Caki2 (cell line): ENCODE measurements at regions not wholly inside any gene's neighbourhood (a gene's known extent, or its start where the extent isn't known, plus 50 kb on each side); places are given as distances from the start of the nearest gene placed in this dataset.
"Not testable (repeated sequence)": the region's sequence is repeated elsewhere in the genome, so short reads cannot be mapped to it uniquely, and the experiment has no call there.

ENCODE experiments used
- DNase-seq: peaks from one replicate; pipeline ENCODE4 v3.0.0-alpha.2; 2015; ENCODE audit warnings: low read depth
- in situ Hi-C: cut with HindIII; loops from 2 replicates; pipeline ENCODE4 v1.10.0; 2016; ENCODE audit warnings: low sequenced_read_pairs, low pct_unique_long_range_greater_than_20kb, mixed read lengths

- in situ Hi-C loops, result no loop called here
- no peak for DNase-seq
These were observed 683.6 kb downstream of the NUP35 start for GRCh38 chr2:183807870-183808269.

DNA sequence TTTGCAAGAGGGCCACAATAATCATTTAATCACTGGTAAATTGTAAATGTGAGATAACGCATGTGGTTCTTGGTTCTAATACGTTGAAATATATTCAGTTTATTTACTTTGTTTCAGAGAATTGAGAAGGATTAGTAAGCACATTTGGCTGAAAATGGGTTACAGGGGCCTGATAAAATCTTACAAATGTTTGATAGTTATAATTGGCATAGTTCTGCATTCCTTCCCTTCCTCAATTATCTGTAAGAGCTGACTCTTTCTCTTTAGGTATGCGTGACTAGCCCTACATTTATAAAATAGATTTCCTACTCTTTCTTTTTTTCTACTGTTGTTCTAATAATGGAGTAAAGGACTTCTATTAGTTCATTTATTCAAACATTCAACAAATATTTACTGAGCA, 685.2 kb downstream of the NUP35 start:
- in situ Hi-C loops, result no loop called here
- no peak for DNase-seq

GRCh38 chr2:183811281-183811680, 687.0 kb downstream of the NUP35 start:
- DNase-seq, result no peak
- in situ Hi-C loops, result no loop called here

DNA sequence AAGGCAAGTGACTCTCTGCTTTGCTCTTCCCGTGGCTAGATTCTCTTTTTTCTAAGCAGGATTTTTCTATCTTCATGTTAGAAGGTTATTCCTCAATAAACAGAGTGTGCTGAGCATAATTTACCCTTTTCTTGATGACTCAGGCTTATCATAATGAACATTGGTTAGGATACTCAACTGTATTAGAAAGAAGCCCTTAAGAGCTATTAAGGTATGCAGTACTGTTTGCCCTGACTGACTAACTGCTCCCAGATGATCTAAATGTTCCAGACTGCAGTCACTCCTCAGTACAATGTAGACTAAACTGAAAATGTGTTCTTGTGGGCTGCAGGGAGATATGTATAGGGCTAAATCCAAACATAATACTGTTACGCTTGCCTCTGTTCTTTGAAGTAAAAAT, 687.8 kb downstream of the NUP35 start:
- in situ Hi-C loops, result no loop called here
- no peak for DNase-seq

GRCh38 chr2:183825710-183826109, 701.5 kb downstream of the NUP35 start:
- DNase-seq, result no peak

GRCh38 chr2:183829931-183830330, 705.7 kb downstream of the NUP35 start:
- DNase-seq, result no peak
- in situ Hi-C loops, result no loop called here

More at GRCh38 chr2:183825710-183826109, 701.5 kb downstream of the NUP35 start:
- in situ Hi-C loops, result no loop called here

GRCh38 chr2:183837157-183837556, 712.9 kb downstream of the NUP35 start:
- DNase-seq, result no peak
- in situ Hi-C loops, result no loop called here

DNA sequence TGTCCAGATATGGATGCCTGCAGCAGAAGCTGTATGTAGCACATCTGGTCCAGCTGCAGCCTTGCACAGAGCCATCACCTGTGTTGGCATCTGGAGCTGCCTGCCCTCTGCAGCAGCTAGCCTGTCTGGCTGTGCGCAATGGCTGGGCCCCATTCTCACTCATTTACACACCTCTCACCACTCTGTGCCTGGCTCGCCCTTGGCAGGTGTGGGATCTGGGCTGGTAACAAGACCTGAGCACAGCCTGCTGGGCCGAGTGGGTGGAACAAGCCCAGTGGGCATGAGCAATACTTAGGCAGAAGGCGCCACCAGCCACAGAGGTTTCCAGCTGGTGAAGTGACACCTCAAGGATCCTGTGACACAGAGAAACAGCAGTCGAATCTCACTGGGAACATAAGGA, 714.1 kb downstream of the NUP35 start:
- no peak for DNase-seq
- in situ Hi-C loops, result no loop called here

- in situ Hi-C loops, result no loop called here
These were observed 715.9 kb downstream of the NUP35 start for GRCh38 chr2:183840061-183840584.

DNA sequence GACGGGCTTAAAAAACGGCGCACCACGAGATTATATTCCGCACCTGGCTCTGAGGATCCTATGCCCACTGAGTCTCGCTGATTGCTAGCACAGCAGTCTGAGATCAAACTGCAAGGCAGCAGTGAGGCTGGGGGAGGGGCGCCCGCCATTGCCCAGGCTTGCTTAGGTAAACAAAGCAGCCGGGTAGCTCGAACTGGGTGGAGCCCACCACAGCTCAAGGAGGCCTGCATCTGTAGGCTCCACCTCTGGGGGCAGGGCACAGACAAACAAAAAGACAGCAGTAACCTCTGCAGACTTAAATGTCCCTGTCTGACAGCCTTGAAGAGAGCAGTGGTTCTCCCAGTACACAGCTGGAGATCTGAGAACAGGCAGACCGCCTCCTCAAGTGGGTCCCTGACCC, 725.6 kb downstream of the NUP35 start:
- in situ Hi-C loops, DNase-seq: not testable (repeated sequence)

More at GRCh38 chr2:183840061-183840584, 715.9 kb downstream of the NUP35 start:
- DNase-seq, result no peak

- in situ Hi-C loops, result no loop called here
- no peak for DNase-seq
These were observed 734.9 kb downstream of the NUP35 start for GRCh38 chr2:183859129-183859528.

DNA sequence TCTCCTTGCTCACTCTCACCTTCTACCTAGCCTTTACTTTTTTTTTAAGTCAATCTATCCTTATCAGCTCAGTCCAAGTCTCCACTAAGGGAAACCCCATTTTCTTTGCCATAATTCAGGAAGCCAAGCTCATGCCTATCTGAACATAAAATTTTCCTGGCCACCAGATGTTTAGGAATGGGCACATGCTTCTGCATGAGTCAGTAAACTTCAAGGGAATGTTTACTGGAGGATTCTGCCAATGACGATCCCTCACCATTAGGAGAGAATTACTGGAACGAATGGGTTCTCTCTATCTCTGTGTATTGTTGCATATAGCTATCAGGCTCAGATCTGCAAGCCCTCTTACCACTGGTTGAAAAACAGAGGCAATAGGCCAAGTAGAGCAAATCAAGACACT, 731.7 kb upstream of the ZNF804A start:
- in situ Hi-C loops, result no loop called here
- DNase-seq, result no peak

GRCh38 chr2:183867206-183867605, 731.1 kb upstream of the ZNF804A start:
- no peak for DNase-seq
- in situ Hi-C loops, result no loop called here

DNA sequence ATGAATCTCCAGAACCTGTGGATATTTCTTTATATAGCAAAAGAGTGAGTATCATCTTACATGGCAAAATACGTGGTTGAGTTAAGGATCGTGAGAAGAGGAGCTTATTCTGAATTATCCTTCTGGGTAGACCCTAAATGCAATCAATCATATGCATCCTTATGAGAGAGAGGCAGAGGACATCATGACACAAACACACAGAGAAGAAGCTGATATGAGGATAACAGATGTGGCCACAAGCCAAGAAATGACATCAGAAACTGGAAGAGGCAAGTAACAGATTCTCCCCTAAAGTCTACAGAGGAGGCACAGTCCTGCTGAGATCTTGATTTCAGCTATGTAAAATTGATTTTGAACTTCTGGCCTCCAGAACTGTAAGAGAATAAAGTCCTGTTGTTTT, 730.2 kb upstream of the ZNF804A start:
- DNase-seq, result no peak
- in situ Hi-C loops, result no loop called here

DNA sequence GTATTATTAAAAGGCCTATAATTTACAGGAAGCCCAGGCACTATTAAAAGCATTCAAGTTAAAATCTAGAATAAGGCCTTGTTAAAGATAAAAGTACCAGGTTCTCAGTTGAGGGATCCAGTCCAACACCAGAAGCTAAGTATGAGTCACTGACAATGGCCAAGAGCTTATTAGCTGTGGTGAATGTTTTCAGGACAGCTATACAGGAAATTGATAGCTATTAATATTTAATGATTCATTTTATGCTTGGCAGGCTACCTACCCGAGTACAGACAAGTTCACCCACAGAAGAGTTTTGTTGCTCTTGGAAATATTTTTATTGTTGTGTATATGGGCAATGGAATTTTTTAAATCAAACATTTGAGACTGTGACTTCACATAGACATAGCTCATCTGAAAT, 729.6 kb upstream of the ZNF804A start:
- in situ Hi-C loops, result no loop called here
- DNase-seq, result no peak

DNA sequence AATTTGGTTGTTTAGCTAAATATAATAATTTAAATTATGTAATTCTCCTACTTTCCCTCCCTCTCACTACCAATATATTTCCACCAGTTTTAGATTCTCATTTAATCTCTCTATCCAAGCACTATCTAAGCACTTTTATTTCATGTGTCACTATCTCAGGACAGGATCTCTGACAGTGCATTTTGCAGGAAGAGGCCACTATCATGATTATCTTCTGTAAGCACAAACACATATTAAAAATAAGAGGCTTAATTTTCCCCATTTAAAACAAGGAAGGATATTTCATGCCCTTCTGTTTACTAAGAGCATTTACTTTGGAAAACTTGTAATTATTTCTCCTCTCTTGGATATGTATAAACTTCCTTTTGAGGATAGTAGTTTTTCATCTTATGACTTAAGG, 726.2 kb upstream of the ZNF804A start:
- in situ Hi-C loops, result no loop called here
- DNase-seq, result no peak

- in situ Hi-C loops, result no loop called here
- no peak for DNase-seq
These were observed 716.4 kb upstream of the ZNF804A start for GRCh38 chr2:183881978-183882377.

DNA sequence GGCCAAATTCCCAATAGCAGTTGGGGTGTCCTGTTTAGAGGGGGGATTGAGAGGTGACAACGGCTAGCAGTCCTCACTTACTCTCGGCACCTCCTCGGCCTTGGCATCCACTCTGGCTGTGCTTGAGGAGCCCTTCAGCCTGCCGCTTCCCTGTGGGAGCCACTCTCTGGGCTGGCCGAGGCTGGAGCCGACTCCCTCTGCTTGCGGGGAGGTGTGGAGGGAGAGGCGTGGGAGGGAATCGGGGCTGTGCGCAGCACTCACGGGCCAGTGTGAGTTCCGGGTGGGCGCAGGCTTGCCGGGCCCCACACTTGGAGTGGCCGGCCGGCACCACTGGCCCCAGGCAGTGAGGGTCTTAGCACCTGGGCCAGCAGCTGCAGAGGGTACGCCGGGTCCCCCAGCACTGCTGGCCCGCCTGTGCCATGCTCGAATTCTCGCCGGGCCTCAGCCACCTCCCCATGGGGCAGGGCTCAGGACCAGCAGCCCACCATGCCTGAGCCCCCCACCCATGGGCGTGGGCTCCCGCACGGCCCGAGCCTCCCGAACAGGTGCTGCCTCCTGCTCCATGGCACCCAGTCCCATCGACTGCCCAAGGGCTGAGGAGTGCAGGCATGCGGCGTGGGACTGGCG, 705.9 kb upstream of the ZNF804A start:
- in situ Hi-C loops, result no loop called here
- DNase-seq, result no peak

GRCh38 chr2:183898641-183899040, 699.7 kb upstream of the ZNF804A start:
- in situ Hi-C loops, result no loop called here
- DNase-seq, result no peak

DNA sequence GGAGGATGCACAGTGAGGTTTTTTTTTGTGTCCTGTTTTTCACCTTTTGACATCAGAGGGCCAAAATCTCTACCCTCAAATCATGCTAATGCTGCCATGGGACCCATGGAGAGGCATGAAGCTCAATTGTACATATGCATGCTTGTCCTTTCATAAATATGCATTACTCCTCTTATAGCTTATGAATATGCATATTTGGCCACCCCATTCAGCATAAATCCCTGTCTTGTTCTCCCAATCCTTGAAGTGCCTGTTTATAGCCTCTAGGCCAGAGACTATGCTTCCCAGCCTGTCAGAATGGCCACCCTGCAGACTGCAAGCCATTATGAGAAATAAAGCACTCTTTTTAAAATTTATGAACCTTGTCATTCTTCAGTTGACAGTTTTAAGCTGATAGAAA, 696.4 kb upstream of the ZNF804A start:
- in situ Hi-C loops, result no loop called here
- DNase-seq, result no peak
